HEK293T (cell line): ENCODE measurements at regions not wholly inside any gene's neighbourhood (a gene's known extent, or its start where the extent isn't known, plus 50 kb on each side); places are given as distances from the start of the nearest gene placed in this dataset.

Source experiments
- ELF4 ChIP-seq: fragments of 450-650 bp; IDR thresholded peaks from 2 replicates; pipeline ENCODE4 v1.6.1; 2017; ENCODE audit warnings: antibody characterized with exemption
- FOXK2 ChIP-seq: fragments of 450-650 bp; IDR thresholded peaks from 2 replicates; pipeline ENCODE4 v1.6.1; 2016; ENCODE audit warnings: mild to moderate bottlenecking
- SP1 ChIP-seq: fragments of 450-650 bp; IDR thresholded peaks from 2 replicates; pipeline ENCODE4 v1.6.1; 2017

DNA sequence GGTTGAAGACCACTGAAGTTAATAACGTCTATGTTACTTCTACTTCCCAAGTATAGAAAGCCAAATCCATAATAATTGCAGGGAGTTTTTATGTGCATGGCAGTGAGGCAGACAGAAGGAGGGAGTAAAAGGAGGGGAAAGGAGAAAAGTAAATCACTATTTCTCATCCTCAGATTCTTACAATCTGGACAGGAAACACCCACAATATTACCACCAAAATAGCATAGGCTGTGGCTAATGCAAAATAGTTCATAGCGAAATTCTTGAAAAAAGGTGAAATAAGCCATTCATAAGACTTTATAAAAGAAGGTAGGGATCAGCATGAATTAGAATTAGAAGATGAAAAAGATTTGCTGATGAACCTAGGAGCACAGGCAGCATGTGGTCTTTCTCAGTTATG is 128.1 kb downstream of the KCNJ2 start:
- TF ChIP-seq ELF4, result no peak
- no peak for TF ChIP-seq SP1
- no peak for TF ChIP-seq FOXK2
